ENCODE measurements at regions not wholly inside any gene's neighbourhood (a gene's known extent, or its start where the extent isn't known, plus 50 kb on each side); places are given as distances from the start of the nearest gene placed in this dataset.
A peak's percentile ranks its signal among the peaks of the same experiment; 100 is the strongest.

- DNase-seq: no peak
Measured at GRCh38 chr4:73001885-73002284, 67.6 kb downstream of the COX18 start.

GRCh38 chr4:72997409-72997808 is 72.1 kb downstream of the COX18 start:
- DNase-seq: no peak

GRCh38 chr4:72994670-72995069 is 74.8 kb downstream of the COX18 start:
- DNase-seq: no peak

GRCh38 chr4:72993876-72994275 is 75.6 kb downstream of the COX18 start:
- DNase-seq: no peak

GRCh38 chr4:72991873-72992272 is 77.6 kb downstream of the COX18 start:
- no peak for DNase-seq

GRCh38 chr4:72987741-72988729 is 81.5 kb downstream of the COX18 start:
- DNase-seq: no peak

- no peak for DNase-seq
Measured at GRCh38 chr4:72984351-72984750, 85.2 kb downstream of the COX18 start.

GRCh38 chr4:72983709-72984108 is 85.8 kb downstream of the COX18 start:
- DNase-seq: no peak

GRCh38 chr4:72977936-72978485 is 91.5 kb downstream of the COX18 start:
- DNase-seq: no peak

GRCh38 chr4:72975488-72975784 is 94.1 kb downstream of the COX18 start:
- no peak for DNase-seq

GRCh38 chr4:72974694-72975487 is 94.6 kb downstream of the COX18 start:
- no peak for DNase-seq

GRCh38 chr4:72971572-72971971 is 97.9 kb downstream of the COX18 start:
- no peak for DNase-seq

- DNase-seq: no peak
Measured at GRCh38 chr4:72970756-72971155, 98.8 kb downstream of the COX18 start.

- DNase-seq: no peak
Measured at GRCh38 chr4:72969976-72970375, 99.5 kb downstream of the COX18 start.

GRCh38 chr4:72966652-72967051 is 102.9 kb downstream of the COX18 start:
- DNase-seq: peak; percentile 7

- DNase-seq: no peak
Measured at GRCh38 chr4:72959411-72959810, 110.1 kb downstream of the COX18 start.

- no peak for DNase-seq
Measured at GRCh38 chr4:72954811-72955210, 114.7 kb downstream of the COX18 start.

- no peak for DNase-seq
Measured at GRCh38 chr4:72953571-72953970, 115.9 kb downstream of the COX18 start.

- DNase-seq: no peak
Measured at GRCh38 chr4:72951628-72952027, 117.9 kb downstream of the COX18 start.

GRCh38 chr4:72951147-72951546 is 118.4 kb downstream of the COX18 start:
- no peak for DNase-seq

- no peak for DNase-seq
Measured at GRCh38 chr4:72948080-72948479, 121.4 kb downstream of the COX18 start.

- DNase-seq: no peak
Measured at GRCh38 chr4:72945719-72946336, 123.7 kb downstream of the COX18 start.

- no peak for DNase-seq
Measured at GRCh38 chr4:72942565-72942964, 127.0 kb downstream of the COX18 start.
